Smooth muscle cell of the brain vasculature (primary cell): ENCODE measurements at regions not wholly inside any gene's neighbourhood (a gene's known extent, or its start where the extent isn't known, plus 50 kb on each side); places are given as distances from the start of the nearest gene placed in this dataset.
"Not testable (repeated sequence)": the region's sequence is repeated elsewhere in the genome, so short reads cannot be mapped to it uniquely, and the experiment has no call there.

Source experiments
- DNase-seq: peaks from one replicate; pipeline ENCODE4 v3.0.0-alpha.2; 2012; ENCODE audit warnings: low read depth, low spot score

DNA sequence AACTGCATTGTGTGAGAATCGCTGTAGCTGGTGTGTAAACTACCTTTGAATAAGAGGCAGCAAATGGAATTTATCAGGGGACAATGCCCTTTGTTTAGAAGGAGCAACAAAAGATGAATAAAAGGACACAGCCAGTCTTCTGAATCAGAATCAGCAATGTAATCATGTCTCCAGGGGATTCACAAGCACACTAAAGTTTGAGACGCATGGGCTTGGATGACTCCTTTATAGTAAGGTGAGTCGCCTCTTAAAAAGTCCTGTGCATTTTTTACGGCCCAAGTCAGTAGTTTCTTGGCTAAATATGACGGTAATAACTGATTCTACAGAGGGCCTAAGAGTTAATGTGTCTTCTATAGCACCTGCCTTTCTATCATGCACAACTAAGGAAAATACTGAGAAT is 113.6 kb upstream of the NUDT12 start:
- DNase-seq: not testable (repeated sequence)

DNA sequence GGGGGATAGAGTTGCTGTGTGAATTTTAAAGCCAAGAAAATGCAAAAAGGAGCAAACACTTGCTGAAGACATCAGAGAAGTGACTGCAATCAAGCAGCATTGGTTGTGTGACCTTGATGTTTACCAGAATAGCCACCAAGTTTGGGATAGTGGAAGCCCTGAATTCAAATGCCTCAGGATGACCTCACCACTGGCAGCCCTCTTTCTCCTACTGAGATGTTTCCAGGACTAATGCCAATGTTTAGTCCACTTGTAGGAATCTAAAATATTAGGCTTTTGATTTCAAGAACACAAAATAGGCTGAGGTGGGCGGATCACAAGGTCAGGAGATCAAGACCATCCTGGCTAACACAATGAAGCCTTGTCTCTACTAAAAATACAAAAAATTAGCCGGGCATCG is 112.2 kb upstream of the NUDT12 start:
- DNase-seq: no peak

DNA sequence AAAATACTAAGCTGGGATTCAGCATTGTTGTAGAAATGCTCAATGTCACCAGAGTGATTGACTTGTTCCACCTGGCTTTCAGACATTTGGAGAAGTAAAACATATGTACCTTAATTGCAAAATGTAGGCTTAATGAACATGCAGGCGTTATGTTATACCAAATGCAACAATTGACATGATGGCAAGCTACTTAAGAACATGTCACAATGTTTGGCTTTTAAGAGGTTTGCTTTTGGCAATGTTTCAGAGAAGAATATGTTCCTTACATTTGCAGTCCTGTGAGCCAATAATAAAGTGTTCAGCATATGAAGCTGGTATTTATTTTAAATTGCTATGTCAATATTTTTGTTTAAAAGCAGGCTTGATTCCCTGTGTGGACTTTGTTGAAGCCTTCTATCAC is 111.7 kb upstream of the NUDT12 start:
- DNase-seq: no peak

DNA sequence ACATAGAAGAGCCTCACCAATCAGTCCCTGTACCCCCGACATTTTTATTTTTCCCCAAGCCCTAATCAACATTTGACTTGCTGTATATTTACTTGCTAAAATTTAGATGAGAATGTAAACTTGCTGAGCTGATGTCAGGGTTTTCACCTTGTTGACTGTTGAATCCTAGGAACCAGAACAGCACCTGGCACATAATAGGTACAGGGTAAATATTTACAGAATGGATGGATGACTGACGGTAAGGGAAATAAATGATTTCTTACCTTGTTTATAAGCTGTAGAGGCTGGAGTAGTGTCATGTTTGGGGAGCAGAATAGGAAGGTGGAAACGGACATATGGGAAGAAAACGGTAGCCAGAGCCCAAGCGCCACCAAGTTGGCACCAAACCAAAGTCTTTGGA is 107.0 kb upstream of the NUDT12 start:
- DNase-seq: no peak

DNA sequence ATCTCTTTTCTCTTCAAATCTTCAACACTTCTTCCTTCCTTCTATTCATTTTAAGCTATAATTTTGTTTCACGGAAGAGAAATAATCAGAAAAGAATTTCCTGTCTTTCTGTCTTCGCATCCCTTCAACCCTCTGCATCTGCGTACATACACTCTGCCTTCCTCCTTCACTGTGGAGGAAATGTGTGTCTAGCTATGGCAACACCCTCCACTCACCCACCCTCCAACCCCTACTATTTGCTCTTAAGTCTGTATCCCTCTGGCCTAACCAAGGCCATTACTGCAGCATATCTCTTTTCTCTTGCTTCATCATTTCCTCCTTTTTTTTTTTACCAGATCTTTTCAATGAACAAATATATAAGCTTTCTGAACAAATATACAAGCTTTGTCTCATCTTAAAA is 105.7 kb upstream of the NUDT12 start:
- no peak for DNase-seq

DNA sequence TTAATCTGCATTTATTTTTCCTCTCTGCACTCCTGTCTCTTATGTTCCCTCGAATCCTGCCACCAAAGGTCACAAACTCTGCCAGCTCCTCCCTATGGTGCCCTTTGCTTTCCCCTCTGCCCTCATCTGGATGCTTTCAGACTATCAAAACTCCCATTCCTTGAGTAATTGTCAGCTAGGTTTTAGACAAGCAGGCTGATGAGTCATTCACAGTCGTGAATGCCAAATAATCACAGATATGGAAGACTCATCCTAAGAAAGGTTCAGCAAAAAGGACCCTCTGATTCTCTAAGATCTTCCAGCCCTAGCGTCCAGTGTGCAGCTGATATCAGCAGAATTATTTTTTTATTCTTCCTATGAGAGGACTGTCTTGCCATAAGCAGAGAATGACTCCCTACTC is 104.5 kb upstream of the NUDT12 start:
- no peak for DNase-seq

DNA sequence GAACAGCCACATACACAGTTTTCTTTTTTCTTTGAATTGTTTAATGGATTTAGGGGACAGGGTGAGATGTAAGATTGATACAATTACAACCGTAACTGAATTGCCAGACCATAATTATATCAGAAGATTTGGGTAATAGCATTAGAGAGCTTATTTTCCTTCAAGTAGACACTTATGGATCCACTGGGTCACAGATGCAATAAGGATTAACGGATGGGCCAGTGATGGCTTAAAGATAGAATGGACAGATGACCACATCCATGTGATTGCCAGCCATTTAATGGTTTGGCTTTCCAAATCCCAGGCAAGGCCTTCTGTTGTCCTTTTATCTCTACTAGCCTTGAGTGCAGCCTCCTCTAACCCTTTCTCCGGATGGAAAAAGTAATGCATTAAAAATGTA is 94.7 kb upstream of the NUDT12 start:
- DNase-seq: no peak

DNA sequence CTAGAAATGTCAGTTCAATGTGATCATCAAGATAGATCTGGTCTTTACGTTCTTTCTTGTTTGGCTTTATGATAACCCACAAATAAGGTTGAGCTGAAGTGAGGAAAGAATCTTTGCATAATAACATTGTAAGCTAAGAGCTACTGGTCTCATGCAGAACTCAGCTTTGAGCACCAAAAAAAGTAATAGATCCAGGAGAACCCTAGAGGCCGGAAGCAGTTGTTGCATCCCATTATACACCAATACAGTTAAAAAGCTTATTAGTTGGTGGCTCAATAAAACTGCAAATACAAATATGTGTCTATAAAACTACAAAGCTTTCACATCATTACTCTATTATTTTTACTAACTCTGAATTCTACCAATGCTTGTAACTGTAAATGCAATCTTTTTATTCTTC is 85.5 kb upstream of the NUDT12 start:
- no peak for DNase-seq

DNA sequence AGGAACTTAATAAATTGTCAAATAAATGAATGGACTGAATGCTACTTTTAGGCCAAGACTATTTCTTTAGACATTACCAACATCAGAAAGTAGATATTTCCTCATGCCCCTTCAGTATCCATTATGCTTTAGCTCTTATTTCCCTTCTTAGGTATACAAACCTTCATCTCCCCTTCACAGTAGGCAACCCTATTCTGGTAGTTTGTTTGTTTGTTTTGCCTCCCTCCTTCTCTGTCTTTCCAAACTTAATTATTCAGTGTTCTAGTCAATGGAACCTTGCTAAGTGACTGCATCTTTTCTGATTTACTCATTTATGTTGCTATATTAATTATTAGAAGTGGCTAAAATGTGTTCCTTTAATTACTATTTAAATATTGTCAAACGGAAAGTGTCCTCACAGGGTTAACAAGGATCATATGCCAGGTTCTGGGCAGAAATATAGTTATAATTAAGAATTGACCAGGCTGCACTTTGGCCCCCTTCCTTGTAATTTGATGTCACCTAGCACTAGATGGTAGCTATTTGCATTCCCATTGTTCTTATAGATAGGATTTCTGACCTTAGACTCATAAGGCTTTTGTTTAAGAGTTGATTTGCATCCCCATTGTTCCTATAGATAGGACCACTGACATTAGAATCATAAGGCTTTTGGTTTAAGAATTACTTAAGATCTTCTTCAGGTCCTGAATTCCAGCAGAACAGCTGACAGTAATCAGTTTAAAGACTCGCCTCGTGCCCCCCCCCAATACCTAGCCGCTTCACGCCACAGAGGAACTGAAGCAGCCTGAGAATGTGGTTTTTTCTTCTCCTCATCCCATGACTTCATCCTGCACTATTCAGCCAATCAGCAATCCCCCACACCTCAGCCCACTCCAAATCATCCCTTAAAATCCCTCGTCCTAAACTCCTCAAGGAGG is 84.4 kb upstream of the NUDT12 start:
- DNase-seq: no peak

DNA sequence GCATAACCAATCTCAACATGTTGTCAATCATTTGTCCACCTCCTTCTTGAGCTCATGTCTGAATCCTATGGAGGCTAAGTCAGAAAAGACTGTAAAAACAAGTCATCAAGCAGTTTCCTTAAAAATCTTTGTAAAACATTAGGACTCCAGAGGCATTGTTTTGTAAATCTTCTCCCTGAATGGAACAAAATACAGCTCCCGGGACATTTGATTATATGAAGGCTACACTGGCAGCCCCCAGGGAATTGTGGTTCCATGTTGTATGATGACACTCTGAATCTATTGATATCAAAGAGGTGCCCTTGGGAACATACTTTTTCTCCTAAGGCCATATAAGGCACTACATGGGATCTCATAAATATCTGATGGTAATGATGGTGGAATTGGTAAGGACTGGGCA is 83.2 kb upstream of the NUDT12 start:
- no peak for DNase-seq

DNA sequence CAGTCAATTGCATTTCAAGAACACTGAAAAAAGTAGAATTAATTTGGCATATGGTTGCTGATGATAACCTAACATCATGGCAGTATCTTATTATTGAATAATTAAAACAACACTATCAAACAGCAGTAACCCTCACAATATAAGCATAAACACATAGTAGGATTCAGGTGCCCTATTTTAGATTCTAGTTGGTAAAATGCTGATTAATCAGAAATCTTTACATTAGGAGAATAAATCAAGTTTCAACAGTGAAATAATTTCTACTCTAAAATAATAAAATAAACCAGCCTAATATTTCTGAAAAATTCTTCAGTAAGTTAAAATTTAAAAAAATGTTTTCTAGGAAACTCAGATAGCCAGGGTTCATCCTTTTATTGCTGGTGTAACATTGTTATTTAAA is 76.4 kb upstream of the NUDT12 start:
- DNase-seq: no peak

DNA sequence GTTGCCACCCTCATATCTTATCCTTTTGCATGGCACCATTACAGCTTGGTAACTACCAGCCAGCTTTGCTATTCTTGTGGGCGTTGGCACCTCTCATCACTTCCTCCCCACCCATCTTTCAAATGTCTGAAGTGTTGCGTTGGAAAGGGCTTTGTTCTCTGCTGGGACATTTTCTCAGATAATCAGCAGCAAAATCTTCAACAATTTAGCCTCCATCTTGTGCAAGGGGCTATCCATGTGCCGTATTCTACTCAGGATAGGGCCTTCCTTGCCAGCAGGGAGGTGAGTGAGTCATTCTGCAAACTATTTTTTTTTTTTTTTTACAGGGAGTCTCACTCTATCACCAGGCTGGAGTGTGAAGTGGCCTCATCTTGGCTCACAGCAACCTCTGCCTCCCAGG is 62.1 kb upstream of the NUDT12 start:
- no peak for DNase-seq

DNA sequence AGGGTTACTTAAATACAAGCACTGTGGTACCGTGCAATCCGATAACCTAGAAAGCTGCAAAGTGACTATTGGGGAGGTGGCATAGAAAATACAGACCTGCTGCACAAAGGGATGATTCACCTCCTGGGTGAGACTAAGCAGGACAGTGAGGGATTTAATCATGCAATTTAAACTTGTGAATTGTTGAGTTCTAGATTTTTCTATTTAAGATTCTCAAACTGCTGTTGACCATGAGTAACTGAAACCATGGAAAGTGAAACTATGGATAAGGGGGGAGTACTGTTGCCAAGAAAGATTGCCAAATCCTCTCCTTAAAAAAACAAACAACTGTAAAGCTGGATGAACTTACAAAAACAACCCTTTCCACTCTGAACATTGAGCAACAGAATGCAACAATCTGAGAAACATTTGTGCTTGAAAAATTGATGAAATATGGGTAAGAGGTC is 61.5 kb upstream of the NUDT12 start:
- peak; percentile 77 for DNase-seq

DNA sequence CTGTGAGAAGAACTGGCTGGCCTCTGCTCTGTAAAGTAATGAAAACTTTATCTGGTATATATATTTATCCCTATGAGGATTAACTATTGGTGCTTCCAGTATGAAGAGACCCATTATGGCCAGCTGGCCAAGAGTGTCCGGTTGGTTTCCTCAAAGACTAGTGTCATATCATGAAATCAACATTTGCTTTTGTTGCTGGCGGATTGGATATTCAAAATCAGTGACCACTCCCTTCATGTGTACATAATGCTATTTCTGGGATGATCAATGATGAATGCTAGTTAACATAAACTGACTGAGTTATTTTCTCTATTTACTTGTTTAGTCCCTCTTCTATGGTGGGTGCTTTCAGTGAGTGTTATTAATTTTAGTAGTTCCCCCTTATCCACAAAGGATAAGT is 60.8 kb upstream of the NUDT12 start:
- DNase-seq: no peak

DNA sequence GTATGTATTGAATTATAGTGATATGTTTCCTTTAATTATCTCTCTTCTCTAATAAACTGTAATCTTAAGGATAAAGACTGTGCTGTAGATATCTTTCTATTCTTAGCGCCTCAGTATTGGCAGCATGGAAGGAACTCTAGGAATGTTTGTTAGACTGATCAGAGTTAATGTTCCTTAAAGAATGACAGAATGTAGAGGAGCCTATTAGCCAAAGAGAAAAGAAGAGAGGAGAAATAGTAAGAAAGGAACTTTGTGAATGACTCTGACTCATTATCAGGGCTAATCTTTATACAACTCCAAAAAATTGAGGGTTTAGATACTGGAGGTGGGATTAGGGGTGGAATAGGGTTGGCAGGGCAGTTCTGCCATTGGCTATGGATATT is 59.0 kb upstream of the NUDT12 start:
- DNase-seq: no peak

DNA sequence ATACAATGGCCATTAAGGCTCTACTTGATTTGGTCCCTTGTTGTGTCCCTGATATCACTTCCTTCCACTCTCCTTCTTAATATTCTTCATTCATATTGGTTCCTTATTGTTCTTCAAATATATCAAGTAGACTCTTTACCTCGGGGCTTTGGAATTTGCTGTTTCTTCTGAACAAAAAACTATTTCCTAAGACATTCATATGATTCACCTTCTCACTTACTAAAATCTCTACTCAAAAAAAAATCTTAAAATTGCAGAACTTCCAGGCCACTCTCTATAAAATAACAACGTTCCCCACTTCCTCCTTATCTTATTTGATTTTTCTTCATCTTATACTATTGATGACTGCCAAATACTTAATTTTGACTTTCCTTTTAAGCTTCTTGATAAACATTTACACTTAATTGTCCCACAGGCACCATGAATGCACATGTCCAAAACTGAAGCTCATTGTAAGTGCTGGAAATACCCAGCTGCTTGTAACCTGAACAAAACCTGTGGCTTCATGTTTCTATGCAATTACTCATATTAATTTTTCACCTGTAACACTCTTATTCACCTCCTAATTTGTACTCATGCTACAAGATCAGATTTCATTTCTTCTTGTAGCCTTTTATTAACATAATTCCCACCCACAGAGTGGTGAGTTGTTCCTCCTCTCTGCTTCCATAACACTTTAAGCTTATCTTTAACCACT is 58.4 kb upstream of the NUDT12 start:
- DNase-seq: no peak

DNA sequence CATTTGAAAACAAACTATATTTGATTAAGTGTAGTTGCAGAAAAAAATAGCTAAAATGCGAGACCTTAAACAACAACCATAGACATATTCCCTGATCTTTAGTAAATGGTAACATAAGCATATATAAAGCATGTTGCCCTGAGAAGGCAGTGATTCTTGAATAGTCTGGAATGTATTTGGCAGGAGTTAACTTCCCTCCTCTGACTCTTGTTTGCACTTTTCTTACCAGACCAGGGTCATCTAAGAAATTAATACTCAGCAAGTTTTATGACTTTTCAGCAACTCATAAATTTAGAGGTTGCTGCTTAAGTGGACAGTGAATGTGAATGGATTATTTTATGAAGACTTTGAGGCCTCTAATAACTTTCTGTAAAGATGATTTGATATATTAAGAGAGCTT is 55.3 kb upstream of the NUDT12 start:
- DNase-seq: no peak

DNA sequence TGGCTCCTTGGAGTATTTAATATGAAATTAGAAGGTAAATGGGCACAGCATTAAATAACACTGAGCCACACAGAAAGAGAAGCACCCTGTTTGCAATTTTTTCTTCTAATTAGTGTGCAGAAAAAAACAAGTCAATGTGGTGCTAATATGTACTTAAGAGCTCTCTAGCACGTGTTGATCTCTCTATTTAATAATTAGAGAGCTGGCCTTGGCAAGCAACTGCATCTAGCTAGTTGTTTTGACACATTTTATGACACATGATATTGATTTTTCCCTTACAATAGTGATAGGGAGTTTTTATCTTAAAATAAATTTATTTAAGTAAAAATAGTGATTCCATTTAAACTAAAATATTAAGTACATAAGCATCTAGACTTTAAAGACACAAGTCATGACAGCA is 54.5 kb upstream of the NUDT12 start:
- no peak for DNase-seq

DNA sequence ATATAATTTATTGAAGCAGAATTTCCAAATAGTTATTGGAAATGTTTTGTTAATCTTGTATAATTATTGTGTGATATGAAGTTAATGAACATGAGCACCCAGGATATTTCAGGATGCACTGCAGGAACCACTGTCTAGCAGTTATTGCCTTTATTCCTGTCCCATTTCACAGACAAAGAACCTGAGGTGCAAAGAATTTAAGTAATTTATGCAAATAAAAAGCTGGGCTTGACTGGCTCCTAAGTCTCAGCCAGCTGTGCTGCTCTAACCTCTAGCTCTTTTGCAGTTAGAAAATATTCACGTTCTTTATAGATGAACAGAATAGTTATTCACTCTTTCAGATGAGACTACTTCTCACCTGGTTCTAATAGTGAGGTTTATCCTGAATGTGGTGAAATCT is 50.0 kb upstream of the NUDT12 start:
- no peak for DNase-seq
